Chondrocyte (in vitro differentiated cells): ENCODE measurements at regions not wholly inside any gene's neighbourhood (a gene's known extent, or its start where the extent isn't known, plus 50 kb on each side); places are given as distances from the start of the nearest gene placed in this dataset.

ENCODE experiments used
- DNase-seq: peaks from one replicate; pipeline ENCODE4 v3.0.0; 2021; ENCODE audit warnings: mixed read lengths, low spot score
- H3K27ac Mint-ChIP-seq: one replicate; pipeline ENCODE4 v1.8.0; 2021; ENCODE audit warnings: mild to moderate bottlenecking, moderate library complexity, mixed read lengths; ENCODE audit not compliant: unreplicated experiment
- H3K27me3 Mint-ChIP-seq: 2 replicates; pipeline ENCODE4 v1.8.0; 2021; ENCODE audit warnings: low read depth, mixed read lengths
- H3K36me3 Mint-ChIP-seq: 2 replicates; pipeline ENCODE4 v1.8.0; 2021; ENCODE audit warnings: low read depth, mixed read lengths
- H3K4me1 Mint-ChIP-seq: 2 replicates; pipeline ENCODE4 v1.8.0; 2021; ENCODE audit warnings: low read depth, mild to moderate bottlenecking, mixed read lengths
- H3K4me3 Mint-ChIP-seq: one replicate; pipeline ENCODE4 v1.8.0; 2021; ENCODE audit warnings: mild to moderate bottlenecking, moderate library complexity, mixed read lengths; ENCODE audit not compliant: unreplicated experiment
- H3K9me3 Mint-ChIP-seq: 2 replicates; pipeline ENCODE4 v1.8.0; 2021; ENCODE audit warnings: low read depth, mixed read lengths
- CTCF ChIP-seq: fragments of 200-600 bp; sonication (generic); IDR thresholded peaks from 2 replicates; pipeline ENCODE4 v1.5.0; 2021; ENCODE audit warnings: antibody characterized with exemption, mild to moderate bottlenecking, moderate library complexity

GRCh38 chr4:20574986-20575385 is 125.3 kb upstream of the PACRGL start:
- Mint-ChIP-seq H3K27ac (no peak overlapping the region), H3K9me3 (no peaks in the 10 kb centered on the region), H3K4me3 (no peak overlapping the region), H3K4me1 (no peaks in the 10 kb centered on the region), H3K36me3 (peaks cover 7% of the 10 kb centered on the region), H3K27me3 (no peaks in the 10 kb centered on the region)
- DNase-seq = no peak
- no peak for TF ChIP-seq CTCF

GRCh38 chr4:20575486-20575885 is 124.8 kb upstream of the PACRGL start:
- DNase-seq = no peak
- Mint-ChIP-seq H3K4me1 (no peaks in the 10 kb centered on the region), H3K9me3 (no peaks in the 10 kb centered on the region), H3K27ac (no peak overlapping the region), H3K36me3 (peaks cover 7% of the 10 kb centered on the region), H3K27me3 (no peaks in the 10 kb centered on the region), H3K4me3 (no peak overlapping the region)
- no peak for TF ChIP-seq CTCF

- no peaks in the 10 kb centered on the region for H3K27me3 Mint-ChIP-seq
- H3K27ac Mint-ChIP-seq = no peak overlapping the region
- no peaks in the 10 kb centered on the region for H3K9me3 Mint-ChIP-seq
- H3K36me3 Mint-ChIP-seq = peaks cover 11% of the 10 kb centered on the region
- no peaks in the 10 kb centered on the region for H3K4me1 Mint-ChIP-seq
- TF ChIP-seq CTCF = no peak
- DNase-seq = no peak
- H3K4me3 Mint-ChIP-seq = no peak overlapping the region
Observed at GRCh38 chr4:20576861-20577260, 123.4 kb upstream of the PACRGL start.

GRCh38 chr4:20577702-20578101 is 122.6 kb upstream of the PACRGL start:
- Mint-ChIP-seq H3K4me1 (no peaks in the 10 kb centered on the region), H3K36me3 (peaks cover 11% of the 10 kb centered on the region), H3K27me3 (no peaks in the 10 kb centered on the region), H3K9me3 (no peaks in the 10 kb centered on the region), H3K27ac (no peak overlapping the region), H3K4me3 (no peak overlapping the region)
- no peak for DNase-seq
- no peak for TF ChIP-seq CTCF

GRCh38 chr4:20580907-20581306 is 119.4 kb upstream of the PACRGL start:
- Mint-ChIP-seq H3K4me1 (no peaks in the 10 kb centered on the region), H3K4me3 (no peak overlapping the region), H3K27ac (no peak overlapping the region), H3K36me3 (peaks cover 8% of the 10 kb centered on the region), H3K9me3 (no peaks in the 10 kb centered on the region), H3K27me3 (no peaks in the 10 kb centered on the region)
- DNase-seq = no peak
- no peak for TF ChIP-seq CTCF
